GM21360 (cell line): ENCODE measurements at regions not wholly inside any gene's neighbourhood (a gene's known extent, or its start where the extent isn't known, plus 50 kb on each side); places are given as distances from the start of the nearest gene placed in this dataset.

Experiments
- ATAC-seq: cut with Tn5 transposase; IDR thresholded peaks from one replicate; pipeline ENCODE4 v1.9.1; 2021; ENCODE audit warnings: mild to moderate bottlenecking, moderate library complexity; ENCODE audit not compliant: unreplicated experiment

GRCh38 chr18:62665188-62665587 lies 50.2 kb upstream of the PHLPP1 start:
- no peak for ATAC-seq
